ENCODE measurements at regions not wholly inside any gene's neighbourhood (a gene's known extent, or its start where the extent isn't known, plus 50 kb on each side); places are given as distances from the start of the nearest gene placed in this dataset.
"Not testable (repeated sequence)": the region's sequence is repeated elsewhere in the genome, so short reads cannot be mapped to it uniquely, and the experiment has no call there.

- no peak for DNase-seq (ENCODE audit: low read depth)
- TF ChIP-seq CTCF (conservative IDR thresholded peaks at IDR 0.05; ENCODE audit: control insufficient read depth, insufficient read depth, low read depth, low read length) = no peak
- no peak overlapping the region for H3K4me3 ChIP-seq (ENCODE audit: control insufficient read depth, low read depth, low read length)
Measured at GRCh38 chr6:157753291-157753690, 69.8 kb upstream of the SNX9 start.

GRCh38 chr6:157753801-157754200, 69.2 kb upstream of the SNX9 start:
- not testable (repeated sequence) for H3K4me3 ChIP-seq (ENCODE audit: control insufficient read depth, low read depth, low read length); DNase-seq (ENCODE audit: low read depth)

GRCh38 chr6:157754351-157754750, 68.7 kb upstream of the SNX9 start:
- no peak for TF ChIP-seq CTCF (conservative IDR thresholded peaks at IDR 0.05; ENCODE audit: control insufficient read depth, insufficient read depth, low read depth, low read length)
- no peak for DNase-seq (ENCODE audit: low read depth)
- H3K4me3 ChIP-seq (ENCODE audit: control insufficient read depth, low read depth, low read length) = no peak overlapping the region

- H3K4me3 ChIP-seq (ENCODE audit: control insufficient read depth, low read depth, low read length) = no peak overlapping the region
- DNase-seq (ENCODE audit: low read depth) = no peak
- TF ChIP-seq CTCF (conservative IDR thresholded peaks at IDR 0.05; ENCODE audit: control insufficient read depth, insufficient read depth, low read depth, low read length) = no peak
Measured at GRCh38 chr6:157755032-157755745, 67.9 kb upstream of the SNX9 start.

GRCh38 chr6:157755746-157756411, 67.2 kb upstream of the SNX9 start:
- DNase-seq (ENCODE audit: low read depth) = no peak
- no peak overlapping the region for H3K4me3 ChIP-seq (ENCODE audit: control insufficient read depth, low read depth, low read length)
- TF ChIP-seq CTCF (conservative IDR thresholded peaks at IDR 0.05; ENCODE audit: control insufficient read depth, insufficient read depth, low read depth, low read length) = no peak

- no peak overlapping the region for H3K4me3 ChIP-seq (ENCODE audit: control insufficient read depth, low read depth, low read length)
Measured at GRCh38 chr6:157756708-157757429, 66.2 kb upstream of the SNX9 start.

More at GRCh38 chr6:157756708-157757429, 66.2 kb upstream of the SNX9 start:
- peak; percentile 67 for TF ChIP-seq CTCF (conservative IDR thresholded peaks at IDR 0.05; ENCODE audit: control insufficient read depth, insufficient read depth, low read depth, low read length)
- DNase-seq (ENCODE audit: low read depth) = peak; percentile 80

Data from fibroblast of mammary gland (primary cell).